Keratinocyte (primary cell): ENCODE measurements at regions not wholly inside any gene's neighbourhood (a gene's known extent, or its start where the extent isn't known, plus 50 kb on each side); places are given as distances from the start of the nearest gene placed in this dataset.

ENCODE experiments used
- EZH2 ChIP-seq: IDR thresholded peaks from one replicate; pipeline ENCODE4 v1.6.1; 2012; ENCODE audit warnings: inconsistent platforms, mild to moderate bottlenecking, low read length, moderate library complexity
- TF ChIP-seq, protein P1 (sequence below), 3 experiments: IDR thresholded peaks in 1 of 3; conservative IDR thresholded peaks in 1 of 3; optimal IDR thresholded peaks in 1 of 3; 2 replicates in 2 of 3; 3 replicates in 1 of 3; pipeline versions ENCODE3 to v1.5.1; 2011; ENCODE audit warnings: low read length in 3 of 3, mild to moderate bottlenecking in 3 of 3, moderate library complexity in 2 of 3, control low read depth in 1 of 3, inconsistent platforms in 1 of 3; ENCODE audit not compliant: insufficient read depth in 2 of 3; ENCODE audit errors: extremely low read depth in 1 of 3

GRCh38 chr5:68928617-68929302 lies 165.1 kb upstream of the SLC30A5 start:
- TF ChIP-seq, protein P1, sequence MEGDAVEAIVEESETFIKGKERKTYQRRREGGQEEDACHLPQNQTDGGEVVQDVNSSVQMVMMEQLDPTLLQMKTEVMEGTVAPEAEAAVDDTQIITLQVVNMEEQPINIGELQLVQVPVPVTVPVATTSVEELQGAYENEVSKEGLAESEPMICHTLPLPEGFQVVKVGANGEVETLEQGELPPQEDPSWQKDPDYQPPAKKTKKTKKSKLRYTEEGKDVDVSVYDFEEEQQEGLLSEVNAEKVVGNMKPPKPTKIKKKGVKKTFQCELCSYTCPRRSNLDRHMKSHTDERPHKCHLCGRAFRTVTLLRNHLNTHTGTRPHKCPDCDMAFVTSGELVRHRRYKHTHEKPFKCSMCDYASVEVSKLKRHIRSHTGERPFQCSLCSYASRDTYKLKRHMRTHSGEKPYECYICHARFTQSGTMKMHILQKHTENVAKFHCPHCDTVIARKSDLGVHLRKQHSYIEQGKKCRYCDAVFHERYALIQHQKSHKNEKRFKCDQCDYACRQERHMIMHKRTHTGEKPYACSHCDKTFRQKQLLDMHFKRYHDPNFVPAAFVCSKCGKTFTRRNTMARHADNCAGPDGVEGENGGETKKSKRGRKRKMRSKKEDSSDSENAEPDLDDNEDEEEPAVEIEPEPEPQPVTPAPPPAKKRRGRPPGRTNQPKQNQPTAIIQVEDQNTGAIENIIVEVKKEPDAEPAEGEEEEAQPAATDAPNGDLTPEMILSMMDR (optimal IDR thresholded peaks at IDR 0.05 in 1 of 3, IDR thresholded peaks at IDR 0.05 in 1 of 3, conservative IDR thresholded peaks at IDR 0.05 in 1 of 3; ENCODE audit: extremely low read depth in 1 of 3, insufficient read depth in 2 of 3, low read length in 3 of 3), result no peak
- no peak for TF ChIP-seq EZH2
